HL-60/S4 (cell line): ENCODE measurements at regions not wholly inside any gene's neighbourhood (a gene's known extent, or its start where the extent isn't known, plus 50 kb on each side); places are given as distances from the start of the nearest gene placed in this dataset.

Source experiments
- in situ Hi-C: fragments of 300-500 bp; cut with MboI; formaldehyde crosslinking; loops from 2 replicates; pipeline ENCODE4 v1.14.3; 2022; ENCODE audit warnings: low sequenced_read_pairs

GRCh38 chr10:30125496-30125895 is 66.1 kb upstream of the JCAD start:
- in situ Hi-C loops = no loop called here

- in situ Hi-C loops = no loop called here
These were observed 65.3 kb upstream of the JCAD start for GRCh38 chr10:30124704-30125103.

DNA sequence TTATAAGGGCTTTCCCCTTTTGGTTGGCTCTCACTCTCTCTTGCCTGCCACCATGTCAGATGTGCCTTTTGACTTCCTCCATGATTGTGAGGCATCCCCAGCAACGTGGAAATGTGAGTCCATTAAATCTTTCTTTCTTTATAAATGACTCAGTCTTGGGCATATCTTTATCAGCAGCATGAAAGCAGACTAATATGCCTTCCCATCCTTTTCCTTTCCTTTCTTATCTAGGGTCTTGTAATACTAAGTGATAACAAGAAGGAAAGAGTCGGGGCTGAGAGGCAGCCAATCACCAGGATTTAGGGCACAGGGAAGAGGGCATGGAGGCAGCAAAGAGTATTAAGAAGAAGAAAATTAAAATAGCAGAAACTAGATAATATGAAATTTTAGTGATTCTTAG is 62.0 kb upstream of the JCAD start:
- in situ Hi-C loops = no loop called here

DNA sequence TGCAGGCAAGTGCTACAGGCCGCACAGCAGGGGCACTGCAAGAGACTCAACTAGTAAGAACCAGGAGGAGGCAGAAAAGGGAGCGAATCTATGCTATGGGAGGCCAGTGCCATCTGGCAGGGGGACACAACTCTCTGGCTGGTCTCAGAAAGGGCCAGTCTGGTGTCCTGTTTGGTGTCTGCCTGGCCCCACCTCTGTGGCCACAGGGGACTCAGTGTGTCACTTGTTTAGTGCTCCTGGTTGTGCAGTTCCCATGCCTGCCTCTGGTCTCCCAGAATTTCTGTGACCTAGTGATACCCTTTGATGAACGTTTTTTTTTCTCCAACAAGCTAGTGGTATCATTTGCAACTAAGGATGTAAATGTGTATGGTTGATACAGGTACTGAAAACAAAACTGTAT is 59.2 kb upstream of the JCAD start:
- in situ Hi-C loops = no loop called here

DNA sequence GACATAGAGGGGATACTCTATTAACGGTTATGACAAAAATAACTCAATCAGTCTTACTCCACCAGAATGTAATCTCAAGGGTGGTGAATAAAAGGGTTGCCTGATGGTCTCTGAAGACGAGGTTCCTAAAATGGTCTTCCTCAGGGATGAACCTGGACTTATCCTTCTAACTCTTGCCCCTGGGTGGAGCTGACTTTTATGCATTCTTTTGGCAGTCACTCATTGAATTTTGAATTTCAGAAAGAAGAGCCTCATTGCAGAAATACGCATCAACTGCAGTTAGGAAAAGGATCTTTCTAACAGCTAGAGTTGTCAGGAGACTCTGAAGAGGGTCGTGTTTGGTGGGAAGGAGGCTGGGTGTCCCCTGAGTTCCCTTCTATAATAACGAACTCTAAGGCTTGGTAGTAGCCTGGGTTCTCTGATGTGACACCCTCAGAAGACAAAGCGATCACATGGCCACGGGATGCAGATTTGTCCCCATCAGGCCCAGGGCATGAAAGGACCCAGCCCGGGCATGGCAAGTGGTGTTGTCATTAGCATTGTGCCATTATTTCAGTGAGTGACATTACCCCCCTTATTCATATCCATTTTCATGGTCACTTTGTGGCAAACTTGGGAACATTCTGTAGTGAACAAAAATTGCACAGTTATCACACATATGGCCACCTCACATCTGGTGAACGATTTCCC is 58.6 kb upstream of the JCAD start:
- in situ Hi-C loops = no loop called here

DNA sequence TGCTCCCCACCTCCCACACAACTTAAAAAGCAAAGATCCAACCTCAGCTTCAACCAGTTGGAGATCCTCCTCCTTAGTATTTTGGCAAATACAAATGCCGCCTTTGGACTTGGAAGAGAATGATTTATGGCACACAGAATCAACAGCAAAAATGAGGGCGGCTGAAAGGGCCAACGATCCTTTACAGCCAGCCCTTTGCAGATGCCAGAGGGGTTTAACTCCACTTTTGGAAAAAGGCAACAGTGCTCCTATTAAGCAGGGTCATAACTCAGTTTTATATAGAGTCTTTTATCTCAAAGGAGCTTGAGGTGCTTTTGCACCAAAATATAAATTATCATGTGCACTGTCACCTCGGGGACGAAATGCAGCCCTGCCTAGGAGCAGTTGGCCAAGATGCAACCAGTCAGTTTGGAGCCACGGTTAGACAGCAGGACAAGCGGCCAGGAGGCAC is 56.7 kb upstream of the JCAD start:
- in situ Hi-C loops = no loop called here

DNA sequence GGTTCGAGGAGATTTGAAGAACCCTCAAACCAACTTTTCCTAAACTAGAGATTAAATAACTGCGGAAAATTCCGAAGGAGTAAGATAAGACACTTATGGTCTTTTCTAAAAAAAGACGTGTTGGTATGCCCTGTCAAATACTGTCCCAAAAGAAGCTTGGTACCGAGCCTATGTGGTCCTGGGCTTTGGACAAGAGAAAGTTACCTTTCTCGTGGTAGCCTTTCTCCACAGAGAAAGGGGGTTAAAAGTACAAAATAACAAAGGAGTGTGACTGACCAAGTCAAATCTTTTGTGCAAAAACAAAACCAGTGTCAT is 56.2 kb upstream of the JCAD start:
- in situ Hi-C loops = no loop called here

DNA sequence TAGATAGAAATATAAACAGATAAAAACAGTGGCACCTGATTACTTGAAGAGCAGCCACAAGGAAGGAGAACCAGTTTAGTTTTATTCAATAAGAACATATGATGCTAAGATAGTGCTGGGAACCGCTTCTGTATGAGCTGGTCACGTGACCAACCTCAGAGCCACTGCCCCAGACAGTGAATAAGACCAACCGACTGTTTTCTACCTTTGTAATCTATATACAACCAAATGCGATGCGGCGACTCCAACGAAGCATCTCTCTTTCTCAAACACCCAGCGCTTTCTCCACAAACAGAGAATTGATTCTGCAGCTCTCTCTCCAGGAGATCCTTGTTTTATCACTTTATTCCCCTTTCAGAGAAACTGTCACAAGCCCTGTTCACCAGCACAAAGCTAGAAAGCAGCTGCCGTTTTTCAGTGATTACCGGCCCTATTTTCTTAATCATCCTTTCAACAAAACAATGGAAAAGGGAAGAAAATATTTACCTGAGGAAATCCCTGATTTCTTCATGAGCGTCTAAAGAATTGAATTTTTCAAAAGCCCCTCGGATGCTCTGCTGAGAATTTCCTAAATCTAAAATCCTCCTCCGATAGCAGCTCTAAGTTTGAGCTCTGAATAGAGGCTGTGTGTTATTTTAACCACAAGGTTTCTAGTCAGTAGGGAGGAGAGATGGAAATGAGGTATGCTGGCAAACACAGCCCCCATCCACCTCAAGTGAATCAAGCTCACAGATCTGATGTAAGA is 55.7 kb upstream of the JCAD start:
- in situ Hi-C loops = no loop called here

DNA sequence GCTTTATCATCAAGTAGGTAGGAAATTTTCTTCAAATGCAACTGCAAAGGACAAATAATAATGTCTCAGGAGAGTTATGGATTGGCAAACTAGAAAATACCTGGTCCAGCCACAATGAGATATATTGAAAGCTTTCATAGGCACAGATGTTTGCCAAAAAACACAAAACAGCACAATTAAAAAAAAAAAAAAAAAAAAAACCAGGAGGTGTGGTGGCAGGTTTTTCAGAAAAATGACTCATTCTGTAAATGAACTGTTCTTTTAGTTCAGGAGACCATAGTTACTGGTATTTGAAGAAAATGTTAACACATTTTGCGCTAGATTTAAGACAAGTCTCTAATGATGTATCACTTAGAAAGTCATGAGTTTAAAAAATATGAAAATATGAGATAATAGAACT is 55.0 kb upstream of the JCAD start:
- in situ Hi-C loops = no loop called here

DNA sequence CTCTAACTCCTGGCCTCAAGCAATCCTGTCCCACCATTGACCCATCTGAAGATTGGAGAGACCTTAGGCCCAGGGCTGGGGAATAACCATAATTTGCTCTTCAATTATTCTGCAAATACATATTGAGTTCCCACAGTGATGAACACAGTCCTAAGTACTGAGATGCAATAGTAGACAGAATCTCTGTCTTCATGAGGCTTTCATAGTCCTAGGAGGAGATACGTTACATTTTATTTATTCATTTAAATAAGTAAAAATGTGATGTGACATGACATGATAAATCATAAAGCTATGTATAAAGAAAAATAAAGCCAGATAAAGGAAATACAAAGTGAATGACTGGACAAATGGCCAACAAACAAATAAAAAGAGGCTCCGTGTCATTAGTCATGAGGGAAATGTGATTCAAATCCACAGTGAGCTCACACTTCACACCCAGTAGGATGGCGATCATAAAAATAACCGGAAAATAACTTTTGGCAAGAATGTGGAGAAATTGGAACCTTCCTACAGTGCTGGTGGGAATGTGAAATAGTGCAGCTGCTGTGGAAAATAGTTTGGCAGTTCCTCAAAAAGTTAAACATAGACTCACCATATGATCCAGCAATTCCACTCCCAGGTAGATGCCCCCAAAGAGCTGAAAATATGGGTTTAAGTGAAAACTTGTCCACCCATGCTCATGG is 52.1 kb upstream of the JCAD start:
- in situ Hi-C loops = no loop called here
